Glomerular visceral epithelial cell (primary cell): ENCODE measurements at regions not wholly inside any gene's neighbourhood (a gene's known extent, or its start where the extent isn't known, plus 50 kb on each side); places are given as distances from the start of the nearest gene placed in this dataset.
A peak's percentile ranks its signal among the peaks of the same experiment; 100 is the strongest.

Source experiments
- DNase-seq: peaks from one replicate; pipeline ENCODE4 v3.0.0-alpha.2; 2016; ENCODE audit errors: extremely low spot score

- no peak for DNase-seq
These were observed 203.9 kb downstream of the PLK2 start for GRCh38 chr5:58255970-58256369.

- DNase-seq: no peak
These were observed 204.5 kb downstream of the PLK2 start for GRCh38 chr5:58255386-58255785.

- no peak for DNase-seq
These were observed 211.7 kb downstream of the PLK2 start for GRCh38 chr5:58248221-58248620.

GRCh38 chr5:58246461-58246944 is 213.4 kb downstream of the PLK2 start:
- no peak for DNase-seq

GRCh38 chr5:58245476-58245840 is 214.4 kb downstream of the PLK2 start:
- DNase-seq: no peak

- no peak for DNase-seq
These were observed 214.9 kb downstream of the PLK2 start for GRCh38 chr5:58244819-58245475.

- peak; percentile 32 for DNase-seq
These were observed 218.5 kb downstream of the PLK2 start for GRCh38 chr5:58241389-58241788.

GRCh38 chr5:58240322-58240721 is 219.6 kb downstream of the PLK2 start:
- peak; percentile 35 for DNase-seq

- DNase-seq: no peak
These were observed 220.2 kb downstream of the PLK2 start for GRCh38 chr5:58239731-58240130.

- no peak for DNase-seq
These were observed 220.8 kb downstream of the PLK2 start for GRCh38 chr5:58239045-58239444.

- no peak for DNase-seq
These were observed 223.4 kb downstream of the PLK2 start for GRCh38 chr5:58236498-58236897.

GRCh38 chr5:58235299-58235698 is 224.6 kb downstream of the PLK2 start:
- DNase-seq: no peak

GRCh38 chr5:58232130-58232529 is 227.8 kb downstream of the PLK2 start:
- DNase-seq: no peak

GRCh38 chr5:58231041-58231440 is 228.8 kb downstream of the PLK2 start:
- DNase-seq: no peak

GRCh38 chr5:58228896-58229295 is 231.0 kb downstream of the PLK2 start:
- no peak for DNase-seq

- no peak for DNase-seq
These were observed 232.0 kb downstream of the PLK2 start for GRCh38 chr5:58227858-58228257.

- DNase-seq: no peak
These were observed 235.2 kb downstream of the PLK2 start for GRCh38 chr5:58224661-58225060.

GRCh38 chr5:58224221-58224620 is 235.7 kb downstream of the PLK2 start:
- no peak for DNase-seq

GRCh38 chr5:58215364-58215763 is 244.5 kb downstream of the PLK2 start:
- DNase-seq: no peak

- no peak for DNase-seq
These were observed 248.4 kb downstream of the PLK2 start for GRCh38 chr5:58211441-58211840.

GRCh38 chr5:58208674-58209073 is 251.2 kb downstream of the PLK2 start:
- no peak for DNase-seq

- no peak for DNase-seq
These were observed 252.8 kb downstream of the PLK2 start for GRCh38 chr5:58207076-58207475.

- DNase-seq: no peak
These were observed 254.9 kb downstream of the PLK2 start for GRCh38 chr5:58204966-58205365.

GRCh38 chr5:58202941-58203444 is 256.9 kb downstream of the PLK2 start:
- no peak for DNase-seq
